Pulmonary artery endothelial cell (primary cell): ENCODE measurements at regions not wholly inside any gene's neighbourhood (a gene's known extent, or its start where the extent isn't known, plus 50 kb on each side); places are given as distances from the start of the nearest gene placed in this dataset.

ENCODE experiments used
- DNase-seq: peaks from one replicate; pipeline ENCODE4 v3.0.0-alpha.2; 2011; ENCODE audit warnings: low read depth, low spot score

GRCh38 chr3:180335050-180335449 is 266.9 kb upstream of the TTC14 start:
- no peak for DNase-seq

DNA sequence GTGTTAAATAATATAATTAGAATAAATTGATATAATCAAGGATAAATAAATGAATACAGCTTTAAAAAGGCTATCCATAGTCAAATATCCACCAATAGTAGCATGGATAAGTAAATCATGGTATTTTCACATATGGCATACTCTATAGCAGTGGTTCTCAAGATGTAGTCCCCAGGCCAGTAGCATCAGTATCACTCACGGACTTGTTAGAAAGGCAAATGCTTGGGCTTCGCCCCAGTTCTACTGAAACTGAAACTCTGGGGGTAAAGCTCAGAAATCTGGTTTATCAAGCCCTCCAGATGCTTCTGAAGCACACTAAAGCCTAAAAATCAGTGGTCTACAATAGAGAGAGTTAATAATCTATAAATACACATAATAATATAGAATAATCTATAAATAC is 261.6 kb upstream of the TTC14 start:
- no peak for DNase-seq

DNA sequence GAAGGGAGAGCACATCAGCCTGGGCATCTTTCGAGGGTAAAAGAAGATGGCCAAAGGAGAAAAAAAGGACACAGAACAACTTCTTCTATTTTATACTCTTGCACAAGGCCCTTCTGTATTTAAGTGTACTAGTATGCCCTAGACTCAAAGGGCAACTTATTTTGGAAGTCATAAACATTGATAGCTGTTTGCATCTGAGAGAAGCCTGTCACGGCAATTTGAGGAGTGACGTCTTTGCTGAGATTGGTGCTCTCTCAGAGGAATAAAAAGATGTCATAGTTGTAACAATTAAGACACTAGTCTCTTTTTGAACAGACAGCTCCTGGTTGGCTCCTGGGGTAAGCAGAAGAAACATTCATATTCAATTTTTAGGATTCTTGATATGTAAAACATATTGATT is 260.4 kb upstream of the TTC14 start:
- no peak for DNase-seq

- no peak for DNase-seq
Measured at GRCh38 chr3:180351601-180352000, 250.4 kb upstream of the TTC14 start.

DNA sequence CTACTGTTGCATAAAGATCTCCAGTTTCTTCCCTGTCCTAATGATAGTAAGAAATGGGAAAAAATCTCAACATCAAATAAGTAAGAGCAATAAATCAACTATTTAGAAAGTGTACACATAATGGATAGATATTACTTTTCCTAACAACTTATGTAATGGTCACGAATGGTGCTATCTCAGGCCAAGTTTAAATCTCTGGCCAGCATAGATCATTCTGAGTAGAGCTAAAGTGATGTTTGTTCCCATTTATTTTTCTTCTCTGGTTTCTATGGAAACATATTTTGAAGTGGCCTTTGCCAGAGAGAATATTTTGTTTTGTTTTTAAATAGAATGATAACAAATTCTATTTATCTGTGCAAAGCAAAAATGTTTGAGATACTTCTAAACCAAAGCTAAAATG is 249.7 kb upstream of the TTC14 start:
- DNase-seq = no peak

- no peak for DNase-seq
Measured at GRCh38 chr3:180354214-180354613, 247.7 kb upstream of the TTC14 start.

DNA sequence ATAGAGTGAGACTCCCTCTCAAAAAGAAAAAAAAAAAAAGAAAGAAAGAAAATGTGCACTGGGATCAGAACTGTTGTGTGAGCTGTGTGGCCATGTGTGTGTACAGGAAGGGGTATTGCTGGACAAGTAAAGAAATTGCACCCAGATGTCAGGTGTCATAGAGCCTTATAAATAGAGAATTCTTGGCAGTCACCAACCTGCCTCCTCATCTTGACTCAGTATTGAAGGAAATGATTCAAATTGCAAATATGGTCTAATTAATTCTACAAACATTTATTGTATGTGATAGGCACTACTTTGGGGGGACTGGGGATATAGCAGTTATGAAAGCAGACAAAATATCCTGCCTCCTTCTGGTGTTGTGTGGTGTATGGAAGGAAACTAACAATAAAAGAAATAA is 243.8 kb upstream of the TTC14 start:
- no peak for DNase-seq

DNA sequence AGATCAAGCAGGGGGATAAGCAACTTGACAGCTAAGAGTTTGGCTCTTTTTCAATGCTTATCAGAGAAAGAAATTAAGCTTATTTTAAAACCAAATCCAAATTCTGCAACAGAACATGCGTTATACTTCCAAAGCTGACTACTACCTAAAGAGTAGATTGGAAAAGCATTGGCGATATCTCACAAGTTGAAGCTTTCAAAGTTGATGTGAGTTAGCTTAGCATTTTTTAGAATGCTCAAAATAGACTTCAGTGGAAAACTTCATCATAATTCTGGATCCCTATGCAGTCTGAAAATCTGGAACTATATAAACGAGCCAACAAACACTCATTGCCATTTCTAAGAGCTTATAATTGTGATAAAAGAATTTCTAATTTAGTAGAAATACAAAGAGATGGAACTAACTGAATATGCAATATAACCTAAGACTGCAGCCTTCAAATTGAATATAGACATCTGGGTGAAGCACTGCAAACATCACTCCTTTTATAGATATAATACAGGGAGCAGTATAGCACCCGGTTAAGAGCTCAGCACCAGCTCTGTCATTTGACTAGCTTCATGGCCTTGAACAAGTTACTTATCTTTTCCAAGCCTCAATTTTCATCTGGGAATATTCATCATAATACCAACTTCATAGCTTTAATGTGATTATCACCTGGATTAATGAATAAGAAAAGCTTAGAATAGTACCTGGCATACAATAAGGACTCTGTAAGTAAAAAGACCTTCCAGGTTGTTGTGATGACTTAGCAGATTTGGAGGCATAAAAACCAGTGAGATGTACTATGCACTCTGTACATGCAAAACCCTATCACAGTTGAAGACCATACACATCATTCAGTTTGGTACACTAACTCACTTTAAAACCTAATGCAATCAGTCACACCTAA is 242.7 kb upstream of the TTC14 start:
- no peak for DNase-seq

DNA sequence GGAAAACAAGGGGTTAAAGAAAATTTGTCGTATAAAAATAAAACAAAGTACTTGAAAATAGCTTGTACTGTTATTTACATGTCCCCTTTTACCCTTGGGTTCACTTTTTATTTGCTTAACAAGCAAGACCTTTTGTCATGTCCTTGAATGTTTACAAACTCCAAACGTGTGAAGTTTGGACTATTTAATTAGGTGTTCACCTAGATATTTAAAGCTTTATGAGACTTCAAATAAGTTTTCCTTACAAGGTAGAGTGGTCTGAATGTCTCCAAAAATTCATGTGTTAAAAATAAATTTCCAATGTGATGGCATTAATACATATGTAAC is 242.0 kb upstream of the TTC14 start:
- no peak for DNase-seq

DNA sequence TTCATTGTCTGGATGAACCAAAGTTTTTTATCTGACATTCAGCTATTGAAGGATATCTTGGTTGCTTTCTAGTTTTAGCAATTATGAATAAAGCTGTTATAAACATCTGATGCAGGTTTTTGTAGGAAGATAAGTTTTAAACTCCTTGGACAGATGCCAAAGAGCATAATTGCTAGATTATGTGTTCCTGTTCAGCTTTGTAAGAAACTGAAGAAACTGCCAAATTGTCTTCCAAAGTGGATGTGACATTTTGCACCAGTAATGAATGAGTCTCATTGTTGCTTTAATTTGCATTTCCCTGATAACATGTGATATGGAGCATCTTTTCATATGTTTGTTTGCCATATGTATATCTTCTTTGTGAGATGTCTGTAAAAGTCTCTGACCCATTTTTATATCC is 239.9 kb upstream of the TTC14 start:
- DNase-seq = no peak

DNA sequence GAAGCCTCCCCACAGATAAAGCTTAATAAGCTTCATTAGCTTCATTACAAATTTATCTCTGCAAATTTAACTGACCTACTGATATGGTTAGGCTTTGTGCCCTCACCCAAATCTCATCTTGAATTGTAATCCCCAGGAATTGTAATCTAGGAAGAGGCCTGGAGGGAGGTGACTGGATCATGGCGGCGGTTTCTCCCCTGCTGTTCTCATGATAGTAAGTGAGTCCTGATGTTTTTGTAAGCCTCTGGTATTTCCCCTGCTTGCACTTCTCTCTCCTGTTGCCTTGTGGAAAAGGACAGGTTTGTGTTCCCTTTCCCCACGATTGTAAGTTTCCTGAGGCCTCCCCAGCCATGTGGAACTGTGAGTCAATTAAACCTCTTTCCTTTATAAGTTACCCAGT is 226.1 kb upstream of the TTC14 start:
- no peak for DNase-seq

DNA sequence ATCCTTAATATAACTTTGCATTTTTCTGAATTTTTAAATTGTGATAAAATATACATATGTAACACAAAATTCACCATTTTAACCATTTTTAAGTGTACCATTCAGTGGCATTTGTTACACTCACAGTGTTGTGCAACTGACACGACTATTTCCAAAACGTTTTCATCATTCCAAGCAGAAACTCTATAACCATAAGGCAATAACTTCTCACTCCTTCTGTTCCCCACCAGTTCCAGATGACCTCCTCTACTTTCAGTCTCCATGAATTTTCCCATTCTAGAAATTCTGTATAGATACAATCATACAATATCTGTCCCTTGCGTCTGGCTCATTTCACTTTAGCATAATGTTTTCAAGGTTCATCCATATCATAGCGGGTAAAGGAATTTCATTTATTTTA is 223.5 kb upstream of the TTC14 start:
- DNase-seq = no peak

DNA sequence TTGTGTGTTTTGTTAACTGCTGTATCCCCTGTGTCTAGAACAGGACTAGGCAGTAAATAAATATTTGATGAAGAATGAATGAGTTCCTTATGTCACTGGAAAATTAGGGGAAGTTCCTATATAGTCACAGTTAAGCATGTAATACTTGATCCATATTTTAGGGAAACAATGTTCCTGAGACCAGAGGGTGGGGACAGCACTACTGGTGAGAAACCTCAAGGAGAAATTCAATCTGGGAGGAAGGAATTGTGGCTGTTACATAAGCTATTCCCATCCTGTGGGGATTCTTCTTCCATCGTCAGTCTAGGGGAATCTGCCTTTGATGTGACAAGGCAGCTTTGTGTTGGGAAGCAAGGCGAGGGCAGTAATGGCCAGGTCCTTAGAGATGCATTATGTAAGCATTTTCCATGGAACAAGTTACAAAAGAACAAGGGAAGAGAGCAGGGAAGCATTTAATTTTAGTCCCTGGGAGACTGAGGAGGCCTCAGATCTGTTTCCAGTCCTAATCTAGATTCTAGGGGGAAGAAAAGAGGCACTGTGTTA is 219.3 kb upstream of the TTC14 start:
- no peak for DNase-seq

GRCh38 chr3:180383332-180384020 is 218.5 kb upstream of the TTC14 start:
- no peak for DNase-seq

- no peak for DNase-seq
Measured at GRCh38 chr3:180390313-180390712, 211.7 kb upstream of the TTC14 start.

DNA sequence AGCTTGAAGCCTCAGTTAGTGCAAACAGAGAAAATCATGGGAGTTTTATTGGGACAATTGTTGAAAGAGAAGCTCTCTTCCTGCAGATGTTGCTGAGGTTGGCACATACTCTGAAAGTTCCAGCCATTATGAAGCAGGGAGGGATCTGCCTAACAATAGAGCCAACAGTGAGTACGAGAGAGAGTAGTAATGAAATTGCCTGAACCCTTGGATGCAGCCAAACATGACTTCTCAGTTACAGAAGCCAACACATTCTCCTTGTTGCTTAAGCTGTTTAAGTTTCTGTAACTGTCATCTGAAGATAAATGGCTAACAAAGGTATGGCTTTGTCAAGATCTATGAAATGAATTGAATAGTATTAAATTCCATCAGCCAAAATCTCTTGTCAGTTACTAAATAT is 211.0 kb upstream of the TTC14 start:
- DNase-seq = no peak

DNA sequence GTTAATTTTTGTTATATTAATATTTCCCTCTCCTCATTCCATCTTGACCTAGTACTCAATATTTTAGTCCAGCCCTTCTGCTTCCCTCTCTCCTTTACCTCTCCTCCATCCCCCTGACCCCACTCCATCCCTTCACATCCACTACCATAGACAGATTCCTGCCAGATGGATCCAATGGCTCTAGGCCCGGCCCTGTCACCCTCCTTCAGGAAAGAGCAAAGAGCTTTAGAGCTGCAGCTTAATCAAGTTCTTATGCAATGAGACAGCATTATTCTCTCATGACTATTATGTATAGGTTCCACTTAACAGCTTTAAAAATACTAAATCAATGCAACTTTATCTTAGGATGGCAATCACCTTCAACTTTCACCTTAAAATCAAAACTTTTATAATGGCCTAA is 200.7 kb upstream of the TTC14 start:
- no peak for DNase-seq

DNA sequence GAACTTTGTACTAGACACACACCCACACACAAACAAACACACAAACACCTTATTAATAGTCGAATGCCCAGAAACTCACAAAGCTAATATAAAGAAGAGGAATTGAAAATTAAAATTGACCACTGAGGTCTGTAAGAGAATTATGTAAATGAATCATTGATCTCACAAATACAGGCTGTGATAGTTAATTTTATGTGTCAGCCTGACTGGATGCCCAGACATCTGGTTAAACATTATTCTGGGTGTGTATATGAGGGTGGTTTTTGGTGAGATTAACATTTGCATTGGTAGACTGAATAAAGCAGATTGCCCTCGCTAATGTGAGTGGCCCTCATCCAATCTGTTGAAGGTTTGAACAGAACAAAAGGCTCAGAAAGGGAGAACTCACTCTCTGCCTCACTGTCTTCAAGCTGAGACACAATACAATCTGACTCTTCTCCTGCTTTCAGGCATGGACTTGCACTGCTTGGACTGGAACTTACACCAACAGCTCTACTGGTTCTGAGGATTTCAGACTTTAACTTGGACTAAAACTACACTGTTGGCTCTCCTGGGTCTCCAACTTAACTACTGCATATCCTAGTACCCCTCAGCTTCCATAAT is 199.4 kb upstream of the TTC14 start:
- DNase-seq = no peak

- no peak for DNase-seq
Measured at GRCh38 chr3:180403156-180403555, 198.8 kb upstream of the TTC14 start.

DNA sequence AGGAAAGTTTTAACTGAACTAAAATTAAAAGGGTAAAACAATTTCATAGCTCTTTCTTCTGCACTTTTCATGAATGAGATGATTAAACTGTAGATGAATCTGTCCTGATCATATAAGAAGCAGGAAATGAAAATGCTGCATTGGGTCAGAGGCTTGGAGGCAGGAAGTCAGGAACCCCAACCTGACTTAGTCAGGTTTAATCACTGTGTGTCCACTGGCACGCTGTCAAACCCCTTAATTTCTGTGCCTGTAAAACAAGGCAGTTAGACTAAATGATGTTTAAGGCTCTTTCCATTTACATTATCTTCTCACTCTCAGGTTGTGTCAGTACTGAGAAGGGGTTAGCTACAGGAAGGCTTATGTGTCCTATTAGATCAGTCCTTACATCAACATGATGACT is 193.3 kb upstream of the TTC14 start:
- no peak for DNase-seq

DNA sequence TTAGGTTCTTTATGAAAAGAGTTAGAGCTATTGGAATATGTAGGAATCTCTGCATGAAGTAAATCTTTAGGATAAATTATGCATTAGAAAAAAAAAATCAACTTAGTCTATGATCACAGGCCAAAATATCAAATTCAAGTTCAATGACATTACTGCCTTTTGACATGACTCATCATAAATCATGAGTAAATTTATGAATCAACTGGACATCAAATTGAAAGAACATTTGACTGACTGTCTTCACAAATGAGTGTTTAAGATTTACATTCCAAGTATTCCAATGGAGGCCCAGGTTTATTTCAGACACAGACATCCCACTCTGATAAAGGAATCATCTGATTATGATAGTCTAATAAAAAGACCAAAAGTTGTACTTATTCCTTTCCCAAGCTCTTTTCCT is 192.8 kb upstream of the TTC14 start:
- DNase-seq = no peak

- no peak for DNase-seq
Measured at GRCh38 chr3:180409883-180410282, 192.1 kb upstream of the TTC14 start.

DNA sequence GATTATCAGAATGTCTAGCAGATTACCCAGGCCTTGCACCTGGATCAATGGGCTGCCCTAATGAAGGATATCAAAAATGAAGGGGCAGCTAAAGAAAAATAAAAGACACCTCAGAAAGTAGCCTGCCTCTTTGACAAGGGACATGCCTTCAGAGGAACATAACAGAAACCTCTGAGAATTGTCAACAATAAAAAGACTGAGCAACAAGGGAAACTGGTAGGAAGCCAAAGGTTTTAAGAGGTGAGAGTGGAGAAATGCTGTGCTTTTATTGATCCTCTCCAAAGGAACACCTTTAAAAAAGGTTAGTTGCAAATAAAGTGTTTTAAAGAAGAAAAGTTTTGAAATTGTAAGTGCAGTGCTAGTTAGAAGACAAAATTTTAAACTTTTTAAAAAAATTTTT is 187.8 kb upstream of the TTC14 start:
- DNase-seq = no peak
